ENCODE measurements at regions not wholly inside any gene's neighbourhood (a gene's known extent, or its start where the extent isn't known, plus 50 kb on each side); places are given as distances from the start of the nearest gene placed in this dataset.
A peak's percentile ranks its signal among the peaks of the same experiment; 100 is the strongest.

GRCh38 chr1:200483491-200484143, 73.8 kb upstream of the ZNF281 start:
- Histone ChIP-seq H3K4me1 (peaks cover 0 to 5% (median 2%) of the 10 kb centered on the region in 4 donors), H3K27me3 (peaks cover 0 to 4% (median 0%) of the 10 kb centered on the region in 3 donors), H3K9me3 (no peaks in the 10 kb centered on the region), H3K27ac (no peak overlapping the region), H3K4me3 (no peak overlapping the region), H3K36me3 (no peaks in the 10 kb centered on the region)
- WGBS, 5 donors = 17 to 27% (median 23%) methylated on average over 5 of the region's 5 CpGs
- intact Hi-C loops (cut with DNase I; ENCODE audit: low total_unique reads) = no loop called here
- TF ChIP-seq POLR2AphosphoS5 (IDR thresholded peaks at IDR 0.05) = peak in 1 of 3 donors; percentile 50
- no peak for TF ChIP-seq EP300 (IDR thresholded peaks at IDR 0.05)
- TF ChIP-seq POLR2A (IDR thresholded peaks at IDR 0.05) = no peak
- peak; percentile 31 to 71 for DNase-seq

- Histone ChIP-seq H3K27me3 (peaks cover 0 to 4% (median 0%) of the 10 kb centered on the region in 3 donors), H3K4me1 (no peaks in the 10 kb centered on the region), H3K36me3 (no peaks in the 10 kb centered on the region), H3K27ac (no peak overlapping the region), H3K9me3 (no peaks in the 10 kb centered on the region), H3K4me3 (no peak overlapping the region)
- TF ChIP-seq POLR2A (IDR thresholded peaks at IDR 0.05) (no peak), CTCF (IDR thresholded peaks at IDR 0.05) (no peak), POLR2AphosphoS5 (IDR thresholded peaks at IDR 0.05) (no peak), EP300 (IDR thresholded peaks at IDR 0.05) (no peak)
- intact Hi-C loops (cut with DNase I; ENCODE audit: low total_unique reads) = no loop called here
- WGBS, 5 donors = 87 to 92% (median 92%) methylated on average over 7 of the region's 7 CpGs
- no peak for DNase-seq
Observed at GRCh38 chr1:200480964-200481363, 71.1 kb upstream of the ZNF281 start.

GRCh38 chr1:200479816-200480215, 70.0 kb upstream of the ZNF281 start:
- no peak for DNase-seq
- H3K4me1 ChIP-seq = no peaks in the 10 kb centered on the region
- H3K27ac ChIP-seq = no peak overlapping the region
- no peaks in the 10 kb centered on the region for H3K36me3 ChIP-seq
- intact Hi-C loops (cut with DNase I; ENCODE audit: low total_unique reads) = no loop called here
- TF ChIP-seq CTCF (IDR thresholded peaks at IDR 0.05) = no peak
- TF ChIP-seq EP300 (IDR thresholded peaks at IDR 0.05) = no peak
- no peak for TF ChIP-seq POLR2AphosphoS5 (IDR thresholded peaks at IDR 0.05)
- no peak for TF ChIP-seq POLR2A (IDR thresholded peaks at IDR 0.05)
- H3K27me3 ChIP-seq = peaks cover 0 to 4% (median 0%) of the 10 kb centered on the region in 3 donors
- no peaks in the 10 kb centered on the region for H3K9me3 ChIP-seq
- H3K4me3 ChIP-seq = no peak overlapping the region

- intact Hi-C loops (cut with DNase I; ENCODE audit: low total_unique reads) = no loop called here
- H3K9me3 ChIP-seq = no peaks in the 10 kb centered on the region
- TF ChIP-seq EP300 (IDR thresholded peaks at IDR 0.05) = no peak
- TF ChIP-seq POLR2AphosphoS5 (IDR thresholded peaks at IDR 0.05) = no peak
- no peak for TF ChIP-seq POLR2A (IDR thresholded peaks at IDR 0.05)
- TF ChIP-seq CTCF (IDR thresholded peaks at IDR 0.05) = no peak
- H3K27me3 ChIP-seq = no peaks in the 10 kb centered on the region
- H3K27ac ChIP-seq = no peak overlapping the region
- H3K4me3 ChIP-seq = no peak overlapping the region
- peaks cover 0 to 3% (median 0%) of the 10 kb centered on the region in 4 donors for H3K4me1 ChIP-seq
- no peaks in the 10 kb centered on the region for H3K36me3 ChIP-seq
- 79 to 87% (median 83%) methylated on average over 6 of the region's 6 CpGs for WGBS, 5 donors
- no peak for DNase-seq
Observed at GRCh38 chr1:200478945-200479558, 69.2 kb upstream of the ZNF281 start.

GRCh38 chr1:200478239-200478623, 68.4 kb upstream of the ZNF281 start:
- DNase-seq = no peak
- Histone ChIP-seq H3K27ac (no peak overlapping the region), H3K4me3 (no peak overlapping the region), H3K9me3 (no peaks in the 10 kb centered on the region), H3K36me3 (no peaks in the 10 kb centered on the region), H3K27me3 (peaks cover 0 to under 1% (median 0%) of the 10 kb centered on the region in 3 donors), H3K4me1 (peaks cover 0 to 7% (median 0%) of the 10 kb centered on the region in 4 donors)
- intact Hi-C loops (cut with DNase I; ENCODE audit: low total_unique reads) = no loop called here
- 92 to 96% (median 95%) methylated on average over 4 of the region's 4 CpGs for WGBS, 5 donors
- TF ChIP-seq EP300 (IDR thresholded peaks at IDR 0.05) (no peak), CTCF (IDR thresholded peaks at IDR 0.05) (no peak), POLR2AphosphoS5 (IDR thresholded peaks at IDR 0.05) (no peak), POLR2A (IDR thresholded peaks at IDR 0.05) (no peak)

Measured in stomach (tissue), 8 donors.